ENCODE measurements at regions not wholly inside any gene's neighbourhood (a gene's known extent, or its start where the extent isn't known, plus 50 kb on each side); places are given as distances from the start of the nearest gene placed in this dataset.
"Not testable (repeated sequence)": the region's sequence is repeated elsewhere in the genome, so short reads cannot be mapped to it uniquely, and the experiment has no call there.

GRCh38 chr6:144953552-144954240, 668.6 kb downstream of the UTRN start:
- intact Hi-C loops (cut with DNase I; ENCODE audit: low total_unique reads) = no loop called here
- H3K36me3 ChIP-seq = no peaks in the 10 kb centered on the region
- H3K4me1 ChIP-seq = no peaks in the 10 kb centered on the region
- DNase-seq = no peak
- no peak overlapping the region for H3K4me3 ChIP-seq
- no peak overlapping the region for H3K27ac ChIP-seq
- no peaks in the 10 kb centered on the region for H3K27me3 ChIP-seq
- H3K9me3 ChIP-seq = no peaks in the 10 kb centered on the region
- TF ChIP-seq, protein P1, sequence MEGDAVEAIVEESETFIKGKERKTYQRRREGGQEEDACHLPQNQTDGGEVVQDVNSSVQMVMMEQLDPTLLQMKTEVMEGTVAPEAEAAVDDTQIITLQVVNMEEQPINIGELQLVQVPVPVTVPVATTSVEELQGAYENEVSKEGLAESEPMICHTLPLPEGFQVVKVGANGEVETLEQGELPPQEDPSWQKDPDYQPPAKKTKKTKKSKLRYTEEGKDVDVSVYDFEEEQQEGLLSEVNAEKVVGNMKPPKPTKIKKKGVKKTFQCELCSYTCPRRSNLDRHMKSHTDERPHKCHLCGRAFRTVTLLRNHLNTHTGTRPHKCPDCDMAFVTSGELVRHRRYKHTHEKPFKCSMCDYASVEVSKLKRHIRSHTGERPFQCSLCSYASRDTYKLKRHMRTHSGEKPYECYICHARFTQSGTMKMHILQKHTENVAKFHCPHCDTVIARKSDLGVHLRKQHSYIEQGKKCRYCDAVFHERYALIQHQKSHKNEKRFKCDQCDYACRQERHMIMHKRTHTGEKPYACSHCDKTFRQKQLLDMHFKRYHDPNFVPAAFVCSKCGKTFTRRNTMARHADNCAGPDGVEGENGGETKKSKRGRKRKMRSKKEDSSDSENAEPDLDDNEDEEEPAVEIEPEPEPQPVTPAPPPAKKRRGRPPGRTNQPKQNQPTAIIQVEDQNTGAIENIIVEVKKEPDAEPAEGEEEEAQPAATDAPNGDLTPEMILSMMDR (IDR thresholded peaks at IDR 0.05) = no peak
- no peak for TF ChIP-seq POLR2A (IDR thresholded peaks at IDR 0.05)

GRCh38 chr6:144954241-144954556, 669.1 kb downstream of the UTRN start:
- Histone ChIP-seq H3K27me3 (no peaks in the 10 kb centered on the region), H3K9me3 (no peaks in the 10 kb centered on the region), H3K4me3 (no peak overlapping the region), H3K27ac (no peak overlapping the region), H3K4me1 (no peaks in the 10 kb centered on the region), H3K36me3 (no peaks in the 10 kb centered on the region)
- no peak for TF ChIP-seq POLR2A (IDR thresholded peaks at IDR 0.05)
- TF ChIP-seq, protein P1 (IDR thresholded peaks at IDR 0.05) = no peak
- DNase-seq = no peak
- intact Hi-C loops (cut with DNase I; ENCODE audit: low total_unique reads) = no loop called here

- Histone ChIP-seq H3K9me3 (no peaks in the 10 kb centered on the region), H3K36me3 (no peaks in the 10 kb centered on the region), H3K27me3 (no peaks in the 10 kb centered on the region), H3K27ac (no peak overlapping the region), H3K4me3 (no peak overlapping the region), H3K4me1 (no peaks in the 10 kb centered on the region)
- no peak for TF ChIP-seq POLR2A (IDR thresholded peaks at IDR 0.05)
- TF ChIP-seq, protein P1 (IDR thresholded peaks at IDR 0.05) = no peak
- no peak for DNase-seq
- intact Hi-C loops (cut with DNase I; ENCODE audit: low total_unique reads) = no loop called here
Measured at GRCh38 chr6:144955392-144955791, 670.3 kb downstream of the UTRN start.

DNA sequence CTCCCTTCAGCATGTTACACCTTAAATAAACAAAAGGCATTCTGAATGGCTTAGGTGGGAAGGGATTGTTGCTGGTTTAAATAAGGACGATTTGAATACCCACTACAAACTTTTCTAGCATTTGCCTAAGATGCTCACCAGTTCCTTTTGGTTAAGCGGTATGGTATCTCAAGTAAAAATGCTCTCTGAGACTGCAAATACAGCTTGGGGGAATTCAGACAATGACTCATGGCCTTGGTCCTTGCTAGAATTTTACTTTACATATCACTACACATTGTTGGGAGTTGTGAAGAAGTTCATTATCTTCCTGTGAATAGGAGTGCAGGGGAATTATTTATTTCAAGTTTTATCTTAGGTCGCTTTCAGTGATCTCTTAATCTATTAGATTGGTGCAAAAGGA, 670.7 kb downstream of the UTRN start:
- no peaks in the 10 kb centered on the region for H3K4me1 ChIP-seq
- no peak overlapping the region for H3K4me3 ChIP-seq
- H3K36me3 ChIP-seq = no peaks in the 10 kb centered on the region
- H3K9me3 ChIP-seq = no peaks in the 10 kb centered on the region
- TF ChIP-seq POLR2A (IDR thresholded peaks at IDR 0.05) = no peak
- H3K27ac ChIP-seq = no peak overlapping the region
- intact Hi-C loops (cut with DNase I; ENCODE audit: low total_unique reads) = no loop called here
- no peak for DNase-seq
- no peaks in the 10 kb centered on the region for H3K27me3 ChIP-seq

DNA sequence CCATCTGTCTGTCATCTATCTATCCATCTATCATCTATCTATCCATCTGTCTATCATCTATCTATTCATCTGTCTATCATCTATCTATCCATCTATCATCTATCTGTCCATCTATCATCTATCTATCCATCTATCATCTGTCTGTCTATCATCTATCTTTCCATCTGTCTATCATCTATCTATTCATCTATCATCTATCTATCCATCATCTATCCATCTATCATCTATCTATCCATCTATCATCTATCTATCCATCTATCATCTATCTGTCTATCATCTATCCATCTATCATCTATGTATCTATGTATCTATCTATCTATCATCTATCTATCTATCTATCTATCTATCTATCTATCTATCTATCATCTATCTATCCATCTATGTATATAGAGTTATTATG, 671.6 kb downstream of the UTRN start:
- H3K36me3 ChIP-seq; H3K27me3 ChIP-seq; H3K9me3 ChIP-seq; DNase-seq; H3K4me1 ChIP-seq; intact Hi-C loops (cut with DNase I; ENCODE audit: low total_unique reads); H3K27ac ChIP-seq; H3K4me3 ChIP-seq: not testable (repeated sequence)

DNA sequence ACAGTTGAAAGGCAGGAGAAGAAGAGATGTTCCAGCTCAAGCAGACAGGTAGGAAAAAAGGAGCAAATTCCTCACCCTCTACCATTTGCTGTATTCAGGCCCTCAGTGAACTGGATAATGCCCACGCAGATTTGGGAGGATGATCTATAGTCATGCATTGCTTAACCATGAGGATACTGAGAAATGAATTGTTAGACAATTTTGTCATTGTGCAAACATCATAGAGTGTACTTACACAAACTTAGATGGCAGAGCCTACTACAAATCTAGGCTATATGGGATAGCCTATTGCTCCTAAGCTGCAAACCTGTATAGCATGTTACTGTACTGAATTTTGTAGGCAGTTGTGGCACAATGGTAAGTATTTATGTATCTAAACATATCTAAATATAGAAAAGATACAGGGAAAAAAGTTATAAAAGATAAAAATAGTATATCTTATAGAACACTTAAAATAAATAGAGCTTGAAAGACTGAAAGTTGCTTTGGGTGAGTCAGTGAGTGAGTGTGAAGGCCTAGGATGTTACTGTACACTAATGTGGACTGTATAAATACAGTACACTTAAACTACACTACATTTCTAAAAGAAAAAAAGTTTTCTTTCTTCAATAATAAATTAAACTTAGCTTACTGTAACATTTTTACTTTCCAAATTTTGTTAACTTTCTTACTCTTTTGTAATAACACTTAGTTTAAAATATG, 672.3 kb downstream of the UTRN start:
- intact Hi-C loops (cut with DNase I; ENCODE audit: low total_unique reads) = no loop called here
- Histone ChIP-seq H3K27ac (no peak overlapping the region), H3K27me3 (no peaks in the 10 kb centered on the region), H3K4me3 (no peak overlapping the region), H3K4me1 (no peaks in the 10 kb centered on the region), H3K36me3 (no peaks in the 10 kb centered on the region), H3K9me3 (no peaks in the 10 kb centered on the region)
- DNase-seq = no peak
- TF ChIP-seq, protein P1 (IDR thresholded peaks at IDR 0.05) = no peak
- no peak for TF ChIP-seq POLR2A (IDR thresholded peaks at IDR 0.05)
